HG03432 (cell line): ENCODE measurements at regions not wholly inside any gene's neighbourhood (a gene's known extent, or its start where the extent isn't known, plus 50 kb on each side); places are given as distances from the start of the nearest gene placed in this dataset.
A peak's percentile ranks its signal among the peaks of the same experiment; 100 is the strongest.

ENCODE experiments used
- ATAC-seq: cut with Tn5 transposase; IDR thresholded peaks from one replicate; pipeline ENCODE4 v1.9.1; 2021; ENCODE audit warnings: mild to moderate bottlenecking, moderate library complexity; ENCODE audit not compliant: unreplicated experiment

GRCh38 chr13:64075543-64076271 lies 2660.1 kb upstream of the PCDH20 start:
- peak; percentile 51 for ATAC-seq

GRCh38 chr13:64074971-64075474 lies 2659.4 kb upstream of the PCDH20 start:
- no peak for ATAC-seq

- ATAC-seq: no peak
These were observed 2657.6 kb upstream of the PCDH20 start for GRCh38 chr13:64073203-64073602.

DNA sequence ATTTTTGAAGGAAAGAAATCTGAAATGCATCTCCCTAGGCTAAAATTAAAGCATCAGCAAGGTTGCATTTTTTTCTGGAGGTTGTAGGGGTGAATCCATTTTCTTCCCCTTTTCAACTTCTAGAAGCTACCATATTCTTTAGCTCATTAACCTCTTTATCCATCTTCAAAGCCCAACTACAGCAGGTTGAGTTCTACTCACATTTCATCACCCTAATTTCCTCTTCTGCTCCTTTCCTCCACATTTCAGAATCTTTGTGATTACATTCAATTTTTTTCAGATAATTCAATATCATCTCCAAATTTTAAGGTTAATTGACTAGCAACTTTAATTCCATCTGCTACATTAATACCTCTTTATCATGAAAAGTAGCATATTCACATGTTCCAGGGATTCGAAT lies 2655.7 kb upstream of the PCDH20 start:
- ATAC-seq: no peak

DNA sequence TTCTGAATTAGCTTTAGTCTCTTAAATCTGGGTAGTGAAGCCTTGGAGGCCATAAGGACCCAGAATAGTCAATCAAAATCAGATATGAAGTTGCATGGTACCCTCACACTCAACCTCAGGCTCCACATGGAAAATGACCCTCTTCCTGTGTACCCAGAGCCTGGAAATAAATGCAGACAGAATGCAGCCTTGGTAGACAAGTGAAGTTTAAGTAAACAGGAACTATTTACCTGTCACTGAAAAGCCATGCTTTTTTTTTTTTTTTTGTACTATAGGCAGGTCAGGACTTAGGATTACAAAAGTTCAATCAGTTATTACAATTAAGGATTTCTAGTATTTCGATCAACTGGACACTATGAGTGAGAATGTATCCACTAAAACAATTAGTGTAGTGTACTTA lies 2654.2 kb upstream of the PCDH20 start:
- no peak for ATAC-seq

DNA sequence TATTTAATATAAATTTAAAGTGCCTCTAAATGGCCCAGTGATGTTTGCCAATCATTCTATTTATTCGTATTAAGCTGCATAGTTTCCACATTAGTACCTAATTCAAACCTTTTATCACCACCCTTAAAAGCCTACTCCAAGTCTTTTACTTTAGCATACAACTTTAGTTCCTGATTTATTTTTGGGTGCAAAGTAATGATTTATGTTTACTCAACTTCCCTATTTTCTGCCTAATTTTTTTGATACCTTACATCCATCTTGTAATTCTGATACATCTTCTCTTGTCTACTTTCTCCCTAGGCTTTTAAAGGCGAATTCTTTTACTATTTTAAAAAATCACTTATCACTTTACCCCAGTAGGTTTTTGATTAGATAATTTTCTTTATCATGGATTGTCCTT lies 2651.1 kb upstream of the PCDH20 start:
- ATAC-seq: no peak

DNA sequence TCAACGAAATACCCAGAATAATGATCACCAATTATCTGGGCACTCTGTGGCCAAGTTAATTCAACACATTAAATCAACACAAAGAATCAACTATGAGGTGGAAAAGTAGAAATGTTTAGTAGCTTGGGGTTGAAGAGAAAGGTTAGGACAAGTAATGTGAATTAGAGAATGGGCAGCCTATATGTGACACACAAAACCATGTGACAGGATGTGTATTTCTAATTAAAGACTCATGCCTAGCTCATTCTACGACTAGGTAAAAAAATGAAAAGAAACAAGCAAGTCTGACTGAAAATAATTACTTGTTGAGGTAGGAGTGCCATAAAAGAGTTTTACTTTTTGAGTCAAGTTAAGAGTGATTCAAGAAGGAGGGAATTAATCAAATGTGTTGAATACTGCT lies 2646.0 kb upstream of the PCDH20 start:
- no peak for ATAC-seq

- no peak for ATAC-seq
These were observed 2641.8 kb upstream of the PCDH20 start for GRCh38 chr13:64057372-64058020.

- no peak for ATAC-seq
These were observed 2638.7 kb upstream of the PCDH20 start for GRCh38 chr13:64054321-64054720.

DNA sequence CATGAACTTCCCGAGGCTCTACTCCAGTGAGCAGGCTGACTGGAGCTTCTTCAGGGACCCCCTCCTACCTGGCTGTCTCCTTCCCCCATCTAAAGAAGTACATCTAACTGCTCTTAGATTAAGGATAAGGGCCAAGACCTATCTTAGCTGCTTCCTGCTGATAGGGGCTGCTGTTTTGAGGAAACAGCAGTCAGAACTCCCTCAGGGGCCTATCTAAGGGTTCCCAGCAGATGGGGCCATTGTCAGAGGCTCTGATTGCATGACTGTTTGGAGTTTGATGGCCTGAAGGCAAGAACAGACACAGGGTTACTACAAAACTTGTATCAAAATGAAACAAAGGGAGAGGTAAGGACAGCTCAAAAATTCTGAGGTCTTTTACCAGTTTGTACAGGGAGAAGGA lies 2636.9 kb upstream of the PCDH20 start:
- ATAC-seq: no peak

GRCh38 chr13:64051278-64051677 lies 2635.6 kb upstream of the PCDH20 start:
- no peak for ATAC-seq

DNA sequence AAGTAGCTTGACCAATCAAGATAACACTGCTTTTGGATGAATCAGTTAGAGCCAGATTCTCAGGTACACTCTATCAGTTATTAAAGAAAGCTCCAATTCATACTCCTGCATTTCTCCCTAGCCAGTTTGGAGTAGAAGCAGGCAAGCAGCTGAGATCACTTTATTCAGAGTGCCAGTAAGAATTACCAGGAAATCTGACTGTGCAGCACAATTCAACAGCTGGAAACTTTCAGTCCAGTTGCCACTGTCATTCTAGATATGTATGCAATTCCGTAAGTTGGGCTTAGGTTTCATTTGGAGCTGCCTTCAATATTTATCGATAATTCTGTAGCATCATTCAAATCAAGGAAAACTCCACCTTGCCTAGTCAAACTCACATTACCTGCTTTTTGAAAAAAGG lies 2625.6 kb upstream of the PCDH20 start:
- ATAC-seq: no peak

DNA sequence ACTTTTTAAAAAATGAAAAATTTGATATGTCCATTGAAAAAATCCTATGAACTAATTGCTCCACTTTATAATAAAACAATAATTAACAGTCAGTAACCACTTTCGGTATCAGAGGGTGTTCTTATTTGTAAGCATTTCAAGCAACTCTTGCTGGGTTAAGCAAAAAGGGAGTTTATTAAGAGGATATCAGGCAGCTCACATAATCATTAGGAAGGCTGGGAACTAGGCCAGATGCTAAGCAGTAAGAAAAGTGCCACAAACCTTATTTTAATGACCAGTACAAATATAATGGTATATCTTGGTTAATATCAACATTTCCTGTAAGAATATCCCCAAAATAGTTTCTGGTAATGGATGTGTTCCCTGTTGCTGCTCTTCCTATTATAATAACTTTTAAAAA lies 2618.3 kb upstream of the PCDH20 start:
- no peak for ATAC-seq

- no peak for ATAC-seq
These were observed 2613.9 kb upstream of the PCDH20 start for GRCh38 chr13:64029343-64030093.

GRCh38 chr13:64028551-64028950 lies 2612.9 kb upstream of the PCDH20 start:
- no peak for ATAC-seq

- no peak for ATAC-seq
These were observed 2604.5 kb upstream of the PCDH20 start for GRCh38 chr13:64020126-64020525.

- no peak for ATAC-seq
These were observed 2591.7 kb upstream of the PCDH20 start for GRCh38 chr13:64007339-64007738.

DNA sequence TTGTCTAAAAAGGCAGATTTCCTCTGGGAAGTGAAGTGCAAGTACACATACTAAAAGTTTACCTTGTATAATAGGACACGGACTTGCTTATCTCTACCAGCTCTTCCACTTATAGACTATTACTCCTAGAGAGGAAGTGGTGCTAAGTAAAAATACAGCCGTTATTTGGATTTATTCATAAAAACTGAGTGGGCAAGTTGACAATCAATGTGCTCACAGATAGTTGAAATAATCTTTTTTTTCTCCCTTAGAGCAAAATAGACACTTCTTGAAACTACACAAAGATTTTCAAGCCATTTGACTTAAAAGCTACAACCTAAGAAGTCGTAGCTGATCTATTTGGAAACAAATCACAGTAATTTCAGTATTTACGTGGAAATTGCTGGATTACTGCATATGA lies 2584.7 kb upstream of the PCDH20 start:
- no peak for ATAC-seq

GRCh38 chr13:63999614-64000305 lies 2584.1 kb upstream of the PCDH20 start:
- ATAC-seq: no peak

GRCh38 chr13:63983366-63983765 lies 2567.7 kb upstream of the PCDH20 start:
- ATAC-seq: no peak

DNA sequence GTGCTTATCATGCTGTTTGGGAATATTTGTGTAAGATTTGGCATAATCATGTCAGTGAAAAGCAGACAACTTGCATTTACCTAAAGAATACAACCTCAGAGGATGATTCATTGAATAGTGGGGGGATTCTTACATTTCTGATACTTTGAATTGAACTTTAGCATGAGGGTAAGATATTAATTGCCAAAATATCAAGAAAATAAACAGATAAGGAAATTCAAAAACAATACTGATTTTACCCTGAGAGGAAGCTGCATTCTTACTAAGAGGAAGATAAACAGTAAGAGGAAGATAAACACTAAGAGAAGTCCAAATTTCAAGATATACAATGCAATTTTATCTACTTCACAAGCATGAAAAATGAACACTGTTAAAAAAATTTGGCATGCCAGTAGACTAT lies 2564.3 kb upstream of the PCDH20 start:
- no peak for ATAC-seq
